ENCODE measurements at regions not wholly inside any gene's neighbourhood (a gene's known extent, or its start where the extent isn't known, plus 50 kb on each side); places are given as distances from the start of the nearest gene placed in this dataset.

DNA sequence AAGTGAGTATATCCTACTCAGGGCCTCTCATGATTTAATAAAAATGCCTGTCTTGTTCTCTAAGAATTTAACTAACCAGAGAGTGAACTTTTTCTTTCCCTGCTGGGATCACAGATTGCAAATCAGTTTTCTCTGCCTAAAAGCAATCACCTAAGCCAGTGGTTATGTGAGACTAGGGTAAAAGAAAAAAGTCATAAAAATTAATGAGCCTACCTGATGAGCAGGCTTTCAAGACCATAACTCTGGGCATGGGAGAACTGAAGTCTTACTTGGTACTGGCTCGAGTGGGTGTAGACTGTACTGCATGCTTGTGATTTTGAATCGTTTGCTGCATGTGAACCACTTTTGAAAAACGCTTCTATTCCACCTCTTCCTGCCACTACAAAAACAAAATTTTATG lies 1677.0 kb upstream of the LRRTM1 start:
- Histone ChIP-seq H3K79me2 (ENCODE audit: insufficient read depth, low read length) (no peaks in the 10 kb centered on the region), H3K27ac (ENCODE audit: low read depth, low read length) (no peak overlapping the region), H3F3A (ENCODE audit: insufficient read depth) (no peaks in the 10 kb centered on the region), H3K9me3 (ENCODE audit: insufficient read depth, low read length) (peaks cover 5% of the 10 kb centered on the region; the same call in 1 of the 2 replicates), H3K9me2 (replicated peaks; ENCODE audit: insufficient read depth, low read length) (no peaks in the 10 kb centered on the region), H3K4me3 (ENCODE audit: insufficient read depth, low read length, poor library complexity, severe bottlenecking) (no peak overlapping the region), H3K36me3 (ENCODE audit: low read length) (no peaks in the 10 kb centered on the region), H4K20me1 (ENCODE audit: low read depth, low read length) (no peaks in the 10 kb centered on the region), H3K4me2 (ENCODE audit: low read depth, low read length, poor library complexity, severe bottlenecking) (no peak overlapping the region), H2AFZ (ENCODE audit: low read depth, low read length, severe bottlenecking) (no peak overlapping the region), H3K27me3 (ENCODE audit: low read length) (no peaks in the 10 kb centered on the region), H3K9ac (ENCODE audit: low read length) (no peak overlapping the region)
- TF ChIP-seq, protein P1, sequence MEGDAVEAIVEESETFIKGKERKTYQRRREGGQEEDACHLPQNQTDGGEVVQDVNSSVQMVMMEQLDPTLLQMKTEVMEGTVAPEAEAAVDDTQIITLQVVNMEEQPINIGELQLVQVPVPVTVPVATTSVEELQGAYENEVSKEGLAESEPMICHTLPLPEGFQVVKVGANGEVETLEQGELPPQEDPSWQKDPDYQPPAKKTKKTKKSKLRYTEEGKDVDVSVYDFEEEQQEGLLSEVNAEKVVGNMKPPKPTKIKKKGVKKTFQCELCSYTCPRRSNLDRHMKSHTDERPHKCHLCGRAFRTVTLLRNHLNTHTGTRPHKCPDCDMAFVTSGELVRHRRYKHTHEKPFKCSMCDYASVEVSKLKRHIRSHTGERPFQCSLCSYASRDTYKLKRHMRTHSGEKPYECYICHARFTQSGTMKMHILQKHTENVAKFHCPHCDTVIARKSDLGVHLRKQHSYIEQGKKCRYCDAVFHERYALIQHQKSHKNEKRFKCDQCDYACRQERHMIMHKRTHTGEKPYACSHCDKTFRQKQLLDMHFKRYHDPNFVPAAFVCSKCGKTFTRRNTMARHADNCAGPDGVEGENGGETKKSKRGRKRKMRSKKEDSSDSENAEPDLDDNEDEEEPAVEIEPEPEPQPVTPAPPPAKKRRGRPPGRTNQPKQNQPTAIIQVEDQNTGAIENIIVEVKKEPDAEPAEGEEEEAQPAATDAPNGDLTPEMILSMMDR (IDR thresholded peaks at IDR 0.05; ENCODE audit: insufficient read depth, low read length, poor library complexity, severe bottlenecking): no peak
- no peak for TF ChIP-seq EZH2phosphoT487 (conservative IDR thresholded peaks at IDR 0.05; ENCODE audit: low read length)

DNA sequence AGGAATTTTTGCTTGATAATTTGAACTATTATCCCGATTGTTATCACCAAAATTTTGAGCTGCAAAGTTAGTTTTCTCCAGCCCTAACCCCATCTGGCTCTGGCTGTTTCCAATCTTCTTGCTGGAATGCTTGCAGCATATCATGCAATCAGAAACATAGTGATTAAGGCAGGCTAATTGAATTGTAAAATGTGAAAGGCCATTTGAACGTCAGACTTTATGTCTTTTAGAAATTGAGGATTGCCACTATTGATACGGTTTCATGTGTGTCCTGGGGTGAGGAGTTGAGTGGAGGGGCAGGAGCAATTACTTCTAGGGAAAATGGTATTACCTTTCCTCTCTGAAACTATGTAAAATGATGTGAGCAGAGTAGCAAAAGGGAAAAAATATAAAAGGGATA lies 1674.5 kb upstream of the LRRTM1 start:
- H3K27me3 ChIP-seq (ENCODE audit: low read length): no peaks in the 10 kb centered on the region
- H3F3A ChIP-seq (ENCODE audit: insufficient read depth): no peaks in the 10 kb centered on the region
- no peaks in the 10 kb centered on the region for H3K36me3 ChIP-seq (ENCODE audit: low read length)
- no peak overlapping the region for H3K9ac ChIP-seq (ENCODE audit: low read length)
- TF ChIP-seq, protein P1 (IDR thresholded peaks at IDR 0.05; ENCODE audit: insufficient read depth, low read length, poor library complexity, severe bottlenecking): no peak
- TF ChIP-seq EZH2phosphoT487 (conservative IDR thresholded peaks at IDR 0.05; ENCODE audit: low read length): no peak
- H3K9me2 ChIP-seq (replicated peaks; ENCODE audit: insufficient read depth, low read length): no peaks in the 10 kb centered on the region
- H2AFZ ChIP-seq (ENCODE audit: low read depth, low read length, severe bottlenecking): no peak overlapping the region
- no peak overlapping the region for H3K4me3 ChIP-seq (ENCODE audit: insufficient read depth, low read length, poor library complexity, severe bottlenecking)
- H3K4me2 ChIP-seq (ENCODE audit: low read depth, low read length, poor library complexity, severe bottlenecking): no peak overlapping the region
- no peaks in the 10 kb centered on the region for H4K20me1 ChIP-seq (ENCODE audit: low read depth, low read length)
- peaks cover 5% of the 10 kb centered on the region; the same call in 1 of the 2 replicates for H3K9me3 ChIP-seq (ENCODE audit: insufficient read depth, low read length)
- no peaks in the 10 kb centered on the region for H3K79me2 ChIP-seq (ENCODE audit: insufficient read depth, low read length)
- H3K27ac ChIP-seq (ENCODE audit: low read depth, low read length): no peak overlapping the region

DNA sequence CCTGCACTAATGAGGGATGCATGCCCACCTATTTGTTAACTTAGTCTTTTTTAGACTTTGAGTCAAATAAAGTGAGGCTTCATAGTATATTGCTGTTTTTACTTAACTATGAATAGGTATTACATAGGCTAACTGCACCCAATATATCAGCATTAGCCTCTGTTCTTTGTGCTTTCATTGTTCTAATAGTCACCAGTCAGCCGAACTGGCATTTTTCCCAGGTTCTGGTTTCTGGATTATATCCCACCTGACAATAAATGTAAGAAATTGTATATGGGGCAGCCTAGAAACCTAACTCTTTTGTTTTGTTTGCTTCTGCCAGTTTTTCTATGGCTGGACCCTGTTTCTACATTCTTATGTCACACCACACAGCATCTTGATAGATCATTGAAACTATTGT lies 1672.4 kb upstream of the LRRTM1 start:
- H3K9ac ChIP-seq (ENCODE audit: low read length): no peak overlapping the region
- TF ChIP-seq, protein P1 (IDR thresholded peaks at IDR 0.05; ENCODE audit: insufficient read depth, low read length, poor library complexity, severe bottlenecking): no peak
- TF ChIP-seq EZH2phosphoT487 (conservative IDR thresholded peaks at IDR 0.05; ENCODE audit: low read length): no peak
- no peaks in the 10 kb centered on the region for H3K9me3 ChIP-seq (ENCODE audit: insufficient read depth, low read length)
- no peak overlapping the region for H3K27ac ChIP-seq (ENCODE audit: low read depth, low read length)
- no peaks in the 10 kb centered on the region for H3F3A ChIP-seq (ENCODE audit: insufficient read depth)
- no peak overlapping the region for H3K4me2 ChIP-seq (ENCODE audit: low read depth, low read length, poor library complexity, severe bottlenecking)
- H3K4me3 ChIP-seq (ENCODE audit: insufficient read depth, low read length, poor library complexity, severe bottlenecking): no peak overlapping the region
- H3K9me2 ChIP-seq (replicated peaks; ENCODE audit: insufficient read depth, low read length): no peaks in the 10 kb centered on the region
- no peaks in the 10 kb centered on the region for H3K36me3 ChIP-seq (ENCODE audit: low read length)
- no peak overlapping the region for H2AFZ ChIP-seq (ENCODE audit: low read depth, low read length, severe bottlenecking)
- no peaks in the 10 kb centered on the region for H3K27me3 ChIP-seq (ENCODE audit: low read length)
- no peaks in the 10 kb centered on the region for H4K20me1 ChIP-seq (ENCODE audit: low read depth, low read length)
- no peaks in the 10 kb centered on the region for H3K79me2 ChIP-seq (ENCODE audit: insufficient read depth, low read length)

Measured in SU-DHL-6 (cell line).